Activated CD4-positive, CD25-positive, alpha-beta regulatory T cell treated with anti-CD3 and anti-CD28 coated beads, Interleukin-2, amount 50 U/mL, for 72 hours (primary cell): ENCODE measurements at regions not wholly inside any gene's neighbourhood (a gene's known extent, or its start where the extent isn't known, plus 50 kb on each side); places are given as distances from the start of the nearest gene placed in this dataset.
"Not testable (repeated sequence)": the region's sequence is repeated elsewhere in the genome, so short reads cannot be mapped to it uniquely, and the experiment has no call there.

Experiments used
- DNase-seq: peaks from one replicate; pipeline ENCODE4 v3.0.0; 2021

DNA sequence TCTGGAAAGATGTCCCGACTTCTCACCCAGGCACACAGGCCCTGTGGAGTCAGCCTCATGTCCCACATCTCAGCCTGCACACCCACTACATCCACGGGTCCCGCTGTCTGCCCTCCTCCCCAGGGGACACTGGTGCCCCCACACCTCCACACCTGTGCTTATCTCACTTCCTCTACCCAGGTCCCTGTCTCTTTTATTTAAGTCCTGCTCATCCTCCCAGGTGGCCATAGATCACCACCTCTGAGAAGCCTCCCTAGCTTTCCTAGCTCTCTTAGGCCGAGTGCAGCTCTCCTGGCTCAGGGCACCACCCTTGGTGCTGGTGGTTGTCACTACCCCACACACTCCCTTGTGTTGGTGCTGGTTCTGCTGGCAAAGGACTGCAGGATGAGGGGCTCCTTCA is 143.6 kb upstream of the PITX1 start:
- no peak for DNase-seq

GRCh38 chr5:135176991-135177390 is 143.0 kb upstream of the PITX1 start:
- DNase-seq, result no peak

GRCh38 chr5:135174315-135175096 is 140.5 kb upstream of the PITX1 start:
- no peak for DNase-seq

DNA sequence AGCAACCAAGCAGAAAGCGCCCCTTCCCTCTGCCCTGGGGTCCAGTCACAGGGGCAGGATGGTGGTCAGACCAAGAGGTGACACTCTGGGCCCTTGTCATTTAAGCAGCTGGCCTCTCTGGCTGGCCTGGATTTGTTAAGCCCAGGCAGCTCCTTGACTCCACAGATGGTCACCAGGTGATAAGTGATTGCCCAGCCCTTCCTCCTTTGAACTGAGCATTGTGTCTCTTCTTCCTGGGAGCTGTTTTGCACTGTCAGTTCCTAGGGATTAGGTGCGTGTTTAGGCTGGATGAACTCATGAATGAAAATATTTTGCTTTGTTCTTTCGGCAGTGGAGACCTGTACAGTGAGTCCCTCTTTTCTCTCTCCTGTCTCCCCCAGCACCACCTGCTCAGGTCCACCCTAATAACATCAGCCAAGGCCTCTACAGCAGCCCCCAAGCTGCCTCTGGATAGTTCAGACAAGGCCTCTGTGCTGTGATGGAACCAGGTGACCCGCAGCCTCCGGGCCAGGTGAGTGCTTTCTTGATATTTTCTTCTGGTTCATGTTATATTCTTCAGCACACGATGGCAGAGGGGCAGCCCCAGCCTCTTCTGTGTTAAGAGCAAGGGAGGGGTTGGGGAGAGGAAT is 139.7 kb upstream of the PITX1 start:
- DNase-seq, result no peak

GRCh38 chr5:135172718-135173117 is 138.7 kb upstream of the PITX1 start:
- no peak for DNase-seq

DNA sequence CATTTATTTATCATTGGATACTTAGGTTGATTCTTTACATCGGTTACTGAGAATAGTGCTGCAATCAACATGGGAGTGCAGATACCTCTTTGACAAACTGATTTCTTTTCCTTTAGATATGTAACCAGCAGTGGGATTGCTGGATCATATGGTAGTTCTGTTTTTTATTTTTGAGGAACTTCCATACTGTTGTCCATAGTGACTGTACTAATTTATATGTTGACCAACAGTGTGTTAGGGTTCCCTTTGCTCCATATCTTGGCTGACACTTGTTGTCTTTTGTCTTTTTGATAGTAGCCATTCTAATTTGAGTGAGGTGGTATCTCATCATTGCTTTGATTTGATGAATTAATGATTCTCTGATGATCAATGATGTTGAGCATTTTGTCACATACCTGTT is 137.3 kb upstream of the PITX1 start:
- DNase-seq, result no peak

DNA sequence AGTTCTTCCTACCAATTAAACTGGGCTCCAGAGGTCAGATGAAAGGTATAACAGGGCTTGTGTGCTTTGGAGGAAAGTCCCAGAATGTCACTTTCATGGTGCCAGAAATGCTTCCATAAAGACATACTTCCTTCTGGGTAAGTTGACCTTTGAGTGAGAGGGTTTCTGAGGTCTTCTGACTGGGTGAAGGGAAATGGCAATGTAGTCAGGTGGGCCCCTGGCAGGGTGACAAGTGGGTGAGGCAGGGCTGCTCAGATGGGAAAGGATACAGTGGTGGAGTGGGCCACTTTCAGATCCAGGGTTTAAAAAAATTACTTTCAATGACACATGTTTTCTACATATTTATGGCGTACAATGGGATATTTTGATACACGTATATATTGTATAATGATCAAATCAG is 136.5 kb upstream of the PITX1 start:
- no peak for DNase-seq

GRCh38 chr5:135169753-135170152 is 135.7 kb upstream of the PITX1 start:
- DNase-seq, result no peak

GRCh38 chr5:135167634-135168033 is 133.6 kb upstream of the PITX1 start:
- no peak for DNase-seq

- DNase-seq, result not testable (repeated sequence)
Measured at GRCh38 chr5:135164873-135165614, 131.0 kb upstream of the PITX1 start.

DNA sequence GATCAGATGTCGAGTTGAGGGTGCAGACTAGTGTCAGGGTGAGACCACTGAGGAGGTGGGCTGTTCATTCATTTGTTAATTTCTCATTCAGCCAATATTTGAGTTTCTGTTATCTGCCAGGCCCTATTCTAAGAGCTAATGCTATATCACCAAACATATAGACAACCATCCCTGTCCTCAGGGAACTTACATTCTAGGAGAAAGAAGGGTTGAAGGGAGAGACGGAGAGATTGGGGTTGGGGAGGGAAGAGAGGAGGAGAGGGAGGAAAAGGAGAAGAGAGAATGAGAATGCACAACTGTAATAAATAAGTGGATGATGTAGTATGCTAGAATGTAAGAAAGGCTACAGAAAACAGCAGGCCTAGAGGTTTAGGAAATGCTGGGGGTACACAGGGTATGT is 129.9 kb upstream of the PITX1 start:
- no peak for DNase-seq

GRCh38 chr5:135163391-135163790 is 129.4 kb upstream of the PITX1 start:
- no peak for DNase-seq

DNA sequence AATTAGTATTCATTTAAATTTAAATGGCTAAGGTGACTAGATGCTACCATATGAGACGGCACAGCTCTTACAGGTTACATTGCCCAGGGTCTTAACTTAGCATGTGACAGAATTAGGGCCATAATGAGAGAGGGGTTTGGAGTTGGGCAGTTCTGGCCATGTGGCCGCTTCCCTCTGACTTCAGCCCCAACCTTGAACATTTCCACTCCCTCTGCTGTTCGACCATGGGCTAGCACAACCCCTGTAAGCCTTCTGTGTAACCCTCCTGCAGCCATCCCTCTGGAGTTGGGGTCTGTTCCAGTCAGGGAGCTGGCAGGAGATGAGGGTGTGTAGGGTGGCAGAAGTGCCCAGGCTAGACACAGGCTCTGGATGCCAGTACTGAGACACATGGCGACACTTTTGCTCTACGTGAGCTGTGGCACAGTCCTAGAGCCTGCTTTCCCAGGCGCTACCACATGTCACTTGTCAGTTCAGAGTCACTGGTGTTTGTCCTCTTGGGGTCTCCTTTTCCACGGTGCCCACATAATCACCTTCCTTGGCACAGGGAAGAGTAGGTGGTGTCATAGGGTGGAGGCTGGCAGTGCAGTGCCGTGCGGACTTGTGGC is 128.7 kb upstream of the PITX1 start:
- DNase-seq, result no peak

DNA sequence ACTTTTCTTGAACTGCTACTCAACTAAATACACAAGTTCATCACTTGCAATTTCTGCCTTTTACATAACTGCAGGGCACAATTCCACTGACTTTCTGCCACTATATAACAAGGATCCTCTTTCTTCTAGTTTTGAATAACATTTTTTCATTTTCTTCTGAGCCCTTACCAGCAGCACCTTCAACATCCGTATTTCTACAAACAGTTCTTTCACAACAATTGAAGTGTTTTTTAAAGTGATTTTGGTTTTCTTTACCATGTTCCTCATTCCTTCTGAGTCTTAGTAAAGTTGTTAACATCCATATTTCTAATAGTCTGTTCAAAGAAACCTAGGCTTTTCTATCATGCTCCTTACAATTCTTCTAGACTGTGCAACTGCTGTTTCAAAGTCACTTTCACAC is 127.2 kb upstream of the PITX1 start:
- DNase-seq, result no peak

DNA sequence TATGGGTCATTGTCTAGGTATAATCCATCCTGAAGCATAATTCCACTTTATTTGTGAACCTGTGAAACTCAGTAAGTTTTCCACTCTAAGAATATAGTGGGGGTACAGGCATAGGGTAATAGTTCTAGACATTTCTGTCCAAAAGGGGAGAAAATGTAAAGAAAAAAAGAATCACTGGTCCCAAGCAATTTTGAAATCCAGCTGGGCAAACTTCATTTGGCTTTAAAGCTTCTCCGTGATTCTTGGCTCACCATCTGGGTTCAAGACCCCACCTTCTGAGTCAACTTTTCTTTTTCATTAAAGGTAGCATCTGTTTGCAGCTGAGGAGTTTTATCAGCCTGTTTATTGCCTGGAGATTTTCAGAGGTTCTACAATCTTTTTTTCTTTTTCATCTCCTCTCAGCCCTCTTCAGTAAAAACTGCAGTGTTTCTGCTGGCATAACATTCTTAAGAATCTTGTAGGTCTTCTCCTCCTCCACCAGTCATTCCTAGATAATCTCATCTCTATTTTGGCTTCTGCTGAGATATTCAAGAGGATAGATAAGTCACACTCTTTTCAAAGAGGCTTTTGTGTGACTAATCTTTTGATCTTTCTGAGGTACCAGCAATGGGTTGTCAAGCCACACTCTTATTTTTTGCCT is 126.1 kb upstream of the PITX1 start:
- DNase-seq, result no peak

DNA sequence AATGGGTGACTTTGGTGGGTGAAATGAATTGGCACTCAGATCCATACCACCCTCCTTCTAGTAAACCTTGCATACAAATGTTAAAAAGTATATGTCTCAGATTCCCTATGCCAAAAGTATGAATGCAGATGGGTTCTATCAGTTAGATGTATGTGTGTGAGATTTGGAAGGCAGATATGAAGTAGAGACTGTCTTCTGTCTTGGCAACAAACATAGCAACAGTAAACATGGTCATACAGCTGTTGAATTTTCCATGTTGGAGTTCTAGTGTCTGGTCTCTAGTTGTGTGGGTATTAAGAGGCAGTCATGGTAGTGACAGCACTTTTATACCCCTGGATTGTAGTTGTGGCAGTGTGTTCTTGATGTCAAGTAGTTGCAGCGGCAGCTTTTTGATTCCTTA is 125.6 kb upstream of the PITX1 start:
- no peak for DNase-seq

DNA sequence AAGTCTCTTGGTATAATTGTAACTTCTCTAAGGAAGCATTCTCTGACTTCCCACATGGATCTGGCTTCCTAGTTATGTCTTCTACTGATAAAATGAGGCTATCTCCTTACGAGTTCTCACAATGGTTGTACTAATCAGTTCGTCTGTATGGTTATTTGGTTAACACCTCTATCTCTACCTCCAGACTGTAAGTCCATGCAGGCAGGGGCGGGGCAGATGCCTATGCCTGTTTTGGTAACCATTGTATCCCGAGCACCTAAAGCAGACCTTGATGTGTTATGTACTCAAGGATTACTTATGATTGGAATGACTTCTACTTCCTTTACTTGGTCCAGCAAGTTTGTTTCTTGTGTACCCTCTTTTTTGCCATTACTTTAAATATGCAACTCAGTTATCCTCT is 125.0 kb upstream of the PITX1 start:
- DNase-seq, result no peak

DNA sequence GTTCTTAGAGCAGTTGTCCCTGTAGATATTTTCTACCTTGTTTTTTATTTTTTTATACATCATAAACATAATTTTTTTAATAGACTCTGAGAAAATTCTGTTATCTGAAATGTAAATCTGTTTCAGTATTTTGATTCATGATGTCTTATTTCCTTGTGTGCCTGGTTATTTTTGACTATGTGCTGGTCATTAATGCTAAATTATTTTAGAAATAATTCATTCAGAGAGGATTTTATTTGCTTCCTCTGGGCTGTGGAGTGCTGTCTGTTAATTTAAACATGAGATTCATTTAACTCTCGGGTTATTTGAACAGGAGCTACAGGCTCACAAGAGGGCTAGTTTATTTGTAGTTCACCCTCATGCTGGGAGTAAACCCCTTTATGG is 124.3 kb upstream of the PITX1 start:
- DNase-seq, result no peak

- DNase-seq, result no peak
Measured at GRCh38 chr5:135157421-135158313, 123.6 kb upstream of the PITX1 start.

DNA sequence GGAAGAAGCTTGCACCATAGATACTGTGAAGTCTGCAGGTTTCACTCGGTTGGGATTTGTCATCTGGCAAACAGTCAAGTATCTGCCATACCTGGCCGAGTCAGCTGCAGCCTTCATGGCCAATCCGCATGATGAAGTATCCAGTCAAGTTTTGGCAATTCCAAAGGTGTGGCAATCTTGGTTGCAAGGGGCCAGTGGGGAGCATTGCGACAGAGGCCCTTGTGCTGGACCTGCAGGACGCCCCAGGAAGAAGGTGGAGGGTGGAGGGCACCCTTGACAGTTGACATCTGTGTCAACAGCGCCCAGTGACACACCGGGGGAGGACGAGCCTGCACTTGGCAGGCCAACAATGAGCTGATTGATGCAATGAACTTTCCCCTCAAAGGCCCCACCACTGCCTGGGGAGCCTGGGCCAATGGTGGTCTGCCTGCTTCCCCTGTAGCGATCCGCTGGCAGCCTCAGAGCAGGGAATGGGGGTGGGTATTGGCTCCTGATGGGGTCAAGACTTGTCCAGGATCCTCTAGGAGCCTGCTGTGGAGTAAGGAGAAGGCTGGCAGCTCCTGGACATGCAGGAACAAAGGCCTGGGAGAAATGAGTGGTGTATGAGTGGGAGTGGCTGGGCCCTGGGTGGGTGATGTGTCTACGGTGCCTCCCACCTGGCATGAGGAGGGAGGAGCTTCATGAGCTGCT is 122.8 kb upstream of the PITX1 start:
- no peak for DNase-seq

DNA sequence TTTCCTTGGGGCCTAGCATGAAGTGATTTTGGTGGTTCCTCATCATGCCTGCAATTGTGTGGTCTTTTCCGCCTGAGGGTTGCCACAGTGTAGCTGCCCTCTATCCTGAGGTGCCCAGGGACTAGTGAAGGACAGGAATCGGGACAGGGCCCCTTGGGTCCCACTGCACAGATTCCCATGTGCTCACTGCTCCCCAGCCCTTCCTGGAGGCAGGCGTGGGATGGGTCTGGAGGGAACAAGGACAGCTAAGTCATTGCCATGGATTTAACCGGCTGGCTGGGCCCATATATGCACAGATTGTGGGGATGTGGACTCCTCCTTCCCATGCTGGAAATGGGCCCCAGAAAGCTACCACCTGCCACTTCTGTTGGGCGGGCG is 122.3 kb upstream of the PITX1 start:
- DNase-seq, result no peak
